Stimulated activated CD4-positive, alpha-beta T cell treated with anti-CD3 and anti-CD28 coated beads, Interleukin-15, amount 100 ng/mL, for 48 hours (primary cell): ENCODE measurements at regions not wholly inside any gene's neighbourhood (a gene's known extent, or its start where the extent isn't known, plus 50 kb on each side); places are given as distances from the start of the nearest gene placed in this dataset.

Experiments
- DNase-seq, 2 donors: peaks; one replicate each; pipeline ENCODE4 v3.0.0-alpha.2; 2020; ENCODE audit warnings: low read depth in 2 of 2

DNA sequence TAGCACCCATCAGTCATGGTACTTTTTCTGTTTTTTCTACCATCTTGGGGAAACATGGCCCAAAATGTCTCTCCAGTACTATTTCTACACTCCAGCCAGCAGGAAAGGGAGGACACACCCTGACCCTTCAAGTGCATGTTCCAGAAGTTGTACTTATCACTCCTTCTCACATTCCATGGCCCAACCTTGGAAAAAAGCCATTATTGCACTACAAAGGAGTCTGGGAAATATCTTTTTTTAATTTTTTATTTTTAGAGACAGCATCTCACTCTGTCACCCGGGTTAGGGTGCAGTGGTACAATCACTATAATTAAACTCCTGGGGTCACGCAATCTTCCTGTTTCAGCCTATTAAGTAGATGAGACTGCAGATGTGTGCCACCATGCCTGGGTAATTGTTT lies 100.0 kb upstream of the PPP2R3A start:
- DNase-seq = no peak

- DNase-seq = no peak
Measured at GRCh38 chr3:135867911-135868310, 97.6 kb upstream of the PPP2R3A start.

GRCh38 chr3:135868801-135869200 lies 96.7 kb upstream of the PPP2R3A start:
- DNase-seq = no peak

DNA sequence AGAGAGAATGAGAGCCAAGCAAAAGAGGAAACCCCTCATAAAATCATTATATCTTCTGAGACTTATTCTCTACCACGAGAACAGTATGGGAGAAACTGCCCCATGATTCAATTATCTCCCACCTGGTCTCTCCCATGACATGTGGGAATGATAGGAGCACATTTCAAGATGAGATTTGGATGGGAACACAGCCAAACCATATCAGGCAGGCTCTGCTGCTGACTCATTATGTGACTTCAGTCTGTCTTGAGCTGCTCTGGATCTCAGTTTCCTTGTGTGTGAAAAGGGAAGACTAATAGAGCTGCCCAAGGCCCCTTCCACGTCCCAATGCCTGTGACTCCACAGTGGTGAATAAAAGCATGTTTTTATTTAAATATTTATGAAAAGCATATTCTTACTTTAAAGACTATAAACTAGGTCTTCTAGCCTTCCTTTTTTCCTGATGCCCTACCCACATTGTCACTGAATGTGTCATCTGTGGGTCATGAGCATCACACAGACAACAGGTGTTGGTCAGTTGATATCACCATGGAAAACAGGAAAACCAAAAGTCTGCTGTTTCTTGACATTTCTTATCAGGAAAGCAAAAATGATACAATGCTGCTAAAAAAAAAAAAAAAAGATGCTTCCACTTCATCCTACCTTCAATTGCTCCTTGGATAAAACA lies 96.0 kb upstream of the PPP2R3A start:
- DNase-seq = no peak

DNA sequence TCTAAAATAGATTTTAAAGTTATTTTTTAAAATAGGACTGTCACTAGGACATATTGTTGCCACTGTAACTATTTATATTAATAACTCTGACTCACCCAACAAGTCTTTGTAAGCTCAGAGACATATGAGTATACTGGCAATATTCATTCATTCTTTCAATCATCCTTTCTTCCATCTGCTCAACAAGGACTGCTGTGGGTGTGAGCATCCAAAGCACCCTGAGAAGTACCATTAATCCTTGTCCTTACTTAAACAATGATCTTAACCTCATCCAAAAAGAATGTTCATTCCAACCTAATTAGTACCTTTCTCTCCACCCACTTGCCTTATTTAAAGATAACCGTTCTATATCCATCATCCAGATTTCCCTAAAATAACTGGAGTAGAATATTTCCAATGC lies 94.2 kb upstream of the PPP2R3A start:
- DNase-seq = no peak

DNA sequence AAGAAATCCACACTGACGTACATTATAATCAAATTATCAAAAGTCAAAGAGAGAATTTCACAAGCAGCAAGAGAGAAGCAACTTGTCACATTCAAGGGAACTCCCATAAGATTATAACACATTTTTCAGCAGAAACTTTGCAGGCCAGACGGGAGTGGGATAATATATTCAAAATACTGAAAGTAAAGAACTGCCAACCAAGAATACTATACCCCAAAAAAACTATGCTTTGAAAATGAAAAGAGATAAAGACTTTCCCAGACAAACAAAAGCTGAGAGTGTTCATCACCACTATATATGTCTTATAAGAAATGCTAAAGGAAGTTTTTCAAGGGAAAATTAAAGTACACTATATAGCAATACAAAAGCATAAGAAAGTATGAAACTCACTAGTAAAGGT lies 91.5 kb upstream of the PPP2R3A start:
- no peak for DNase-seq

DNA sequence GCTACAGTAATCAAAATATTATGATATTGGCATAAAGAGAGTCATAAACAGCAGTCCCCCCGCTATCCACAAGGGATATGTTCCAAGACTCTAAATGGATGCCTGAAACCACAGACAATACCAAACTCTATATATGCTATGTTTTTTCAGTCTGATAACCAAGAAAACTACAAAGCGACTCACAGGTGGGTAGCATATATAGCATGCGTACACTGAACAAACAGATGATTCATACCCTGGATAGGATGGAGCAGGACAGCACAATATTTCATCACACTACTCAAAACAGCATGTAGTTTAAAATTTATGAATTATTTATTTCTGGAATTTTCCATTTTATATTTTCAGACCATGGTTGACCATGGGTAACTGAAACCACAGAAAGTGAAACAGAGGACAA lies 87.0 kb upstream of the PPP2R3A start:
- DNase-seq = no peak

DNA sequence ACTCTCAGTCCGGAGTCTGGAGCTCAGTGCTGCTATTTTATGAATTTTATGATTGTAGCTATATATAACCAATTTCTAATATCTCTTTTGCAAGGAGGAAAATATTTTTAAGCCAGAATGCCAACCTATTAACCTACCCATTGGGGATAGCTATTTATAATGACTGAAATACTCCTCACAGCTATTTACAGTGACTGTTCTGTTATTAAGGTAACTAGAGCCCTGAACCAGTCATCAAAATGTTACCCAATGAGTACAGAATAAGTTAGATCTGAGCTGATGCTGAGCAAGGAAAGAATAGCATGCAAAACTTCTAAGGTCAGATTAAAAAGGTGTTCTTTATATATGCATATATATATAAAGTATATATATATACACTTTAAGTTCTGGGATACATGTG lies 79.6 kb upstream of the PPP2R3A start:
- DNase-seq = no peak

DNA sequence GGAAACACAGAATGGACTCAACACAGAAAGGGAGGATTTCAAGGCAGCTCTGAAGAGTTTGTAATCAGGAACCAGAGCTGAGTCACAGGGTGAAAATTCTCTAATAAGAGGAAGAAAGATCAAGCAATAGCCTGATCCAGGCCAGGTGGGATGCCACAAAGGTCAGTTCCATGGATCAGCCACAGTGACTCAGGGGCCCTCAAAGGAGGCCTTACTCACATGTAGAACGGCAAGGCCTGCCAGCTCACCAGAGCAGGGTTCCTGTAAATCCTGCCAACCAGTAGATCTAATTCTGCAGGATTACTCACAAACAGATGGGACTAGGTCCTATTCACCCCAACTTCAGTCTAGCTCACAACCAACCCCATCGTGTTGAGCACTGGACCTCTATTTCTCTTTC lies 78.3 kb upstream of the PPP2R3A start:
- no peak for DNase-seq

GRCh38 chr3:135889443-135889842 lies 76.1 kb upstream of the PPP2R3A start:
- DNase-seq = no peak

- DNase-seq = no peak
Measured at GRCh38 chr3:135891121-135891520, 74.4 kb upstream of the PPP2R3A start.

DNA sequence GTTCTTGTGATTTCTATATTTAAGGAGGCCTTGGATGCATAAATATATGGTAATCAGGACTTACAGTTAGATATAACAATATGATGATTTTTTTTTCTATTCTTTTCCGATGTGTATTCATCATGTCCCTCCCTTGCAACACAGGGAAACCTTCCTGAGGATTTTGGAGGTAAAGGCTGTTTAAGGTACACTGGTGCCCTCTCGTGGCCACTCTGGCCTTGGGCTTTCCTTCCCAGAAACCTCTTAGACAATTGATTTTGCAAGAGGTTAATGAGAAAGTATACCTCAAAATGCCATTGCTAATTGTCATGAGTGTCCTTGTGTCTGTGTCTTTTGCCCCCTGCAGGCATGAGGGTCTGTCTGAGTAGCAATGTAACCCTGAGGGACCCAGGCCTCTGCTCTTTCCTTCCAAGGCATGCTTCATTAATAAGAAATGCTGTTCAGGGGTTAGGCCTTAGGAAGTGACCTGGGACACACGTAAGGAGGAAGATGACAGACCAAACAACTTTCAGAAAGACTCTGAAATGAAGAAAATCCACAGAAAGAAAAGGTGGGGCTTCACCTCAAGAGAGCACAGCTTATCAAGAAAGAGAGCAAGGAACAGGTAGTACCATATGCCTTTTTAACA lies 70.3 kb upstream of the PPP2R3A start:
- peak; percentile 13 to 22 for DNase-seq

DNA sequence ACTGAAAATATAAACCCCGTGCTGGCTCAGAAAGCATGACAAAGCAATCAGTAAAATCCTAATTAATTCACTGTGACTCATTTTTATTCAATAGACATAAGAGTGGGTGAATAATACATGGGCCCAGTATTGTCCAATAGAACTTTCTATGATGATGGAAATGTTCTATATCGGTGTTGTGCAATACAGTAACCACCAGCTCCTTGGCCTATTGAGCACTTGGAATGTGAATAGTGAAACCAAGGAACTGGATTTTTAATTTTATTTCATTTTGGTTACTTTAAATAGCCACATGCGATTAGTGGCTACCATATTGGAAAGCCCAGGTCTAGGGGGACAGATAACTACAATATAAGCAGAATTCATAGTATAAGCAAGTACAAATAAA lies 69.8 kb upstream of the PPP2R3A start:
- DNase-seq = no peak

- DNase-seq = no peak
Measured at GRCh38 chr3:135896613-135897012, 68.9 kb upstream of the PPP2R3A start.

GRCh38 chr3:135897715-135898114 lies 67.8 kb upstream of the PPP2R3A start:
- DNase-seq = no peak

GRCh38 chr3:135898774-135899173 lies 66.8 kb upstream of the PPP2R3A start:
- no peak for DNase-seq

DNA sequence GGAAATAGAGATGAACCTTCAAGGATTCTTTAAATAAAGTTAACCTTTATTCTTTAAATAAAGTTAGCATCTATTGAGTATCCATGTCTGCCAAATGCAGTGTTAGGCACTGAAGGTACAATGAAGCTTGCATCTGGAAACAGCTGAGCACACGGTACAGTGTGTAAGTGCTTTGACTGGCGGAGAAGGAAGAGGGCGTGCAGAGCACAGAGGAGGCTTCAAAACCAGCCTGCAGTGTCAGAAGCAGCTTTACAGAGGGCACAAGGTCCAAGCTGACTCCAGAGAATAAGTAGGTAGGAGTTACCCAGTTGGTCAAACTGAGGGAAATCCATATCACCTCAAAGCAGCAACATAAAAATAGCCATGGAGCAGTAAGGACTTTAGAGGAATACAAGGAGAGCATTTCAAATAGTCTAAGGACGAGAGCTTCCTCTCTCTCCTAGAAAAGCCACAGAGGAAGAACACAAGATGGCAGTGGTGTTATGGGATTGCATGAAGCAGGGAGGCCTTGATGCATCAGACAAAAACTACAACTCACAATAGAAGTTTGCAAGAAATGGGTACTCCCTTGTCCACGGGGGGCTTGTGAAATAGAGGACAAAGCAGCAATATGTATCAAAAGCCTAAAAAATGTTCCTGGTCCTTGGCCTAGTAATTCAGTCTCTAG lies 60.3 kb upstream of the PPP2R3A start:
- DNase-seq = no peak

DNA sequence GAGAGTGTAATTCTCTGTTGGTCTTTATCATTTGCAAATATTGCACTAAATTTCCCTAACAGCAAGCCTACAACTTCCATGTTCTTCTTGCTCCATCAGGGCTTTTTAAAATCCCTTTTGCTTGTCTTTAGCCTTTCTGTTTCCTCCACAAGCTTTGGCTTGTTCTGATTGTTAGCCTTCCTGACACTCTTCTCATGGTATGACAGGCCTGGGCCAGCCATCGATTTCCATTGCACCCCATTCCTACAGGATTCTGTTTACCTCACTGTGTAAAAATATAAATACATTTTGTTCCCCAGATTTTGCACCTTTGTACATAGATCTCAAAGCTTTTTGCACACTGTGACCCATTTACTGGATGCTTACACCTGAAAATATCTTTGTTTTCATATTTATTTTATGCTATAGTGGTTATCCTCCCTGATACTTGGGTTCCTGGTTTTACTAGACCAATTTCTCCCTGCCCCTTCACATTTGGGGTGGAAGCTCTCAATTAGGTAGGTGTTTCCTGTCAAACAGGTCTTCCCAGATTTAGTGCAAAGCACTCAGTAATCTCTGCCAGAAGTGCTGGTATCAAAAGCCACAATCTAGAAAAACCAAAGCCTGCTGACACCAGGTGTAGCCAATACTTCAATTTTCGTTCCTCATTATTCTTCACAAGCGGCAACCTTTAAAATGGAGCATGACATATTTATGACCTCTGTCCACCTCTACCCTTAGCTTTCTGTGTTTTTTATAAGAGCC lies 57.9 kb upstream of the PPP2R3A start:
- no peak for DNase-seq

- DNase-seq = no peak
Measured at GRCh38 chr3:135908225-135908624, 57.3 kb upstream of the PPP2R3A start.

DNA sequence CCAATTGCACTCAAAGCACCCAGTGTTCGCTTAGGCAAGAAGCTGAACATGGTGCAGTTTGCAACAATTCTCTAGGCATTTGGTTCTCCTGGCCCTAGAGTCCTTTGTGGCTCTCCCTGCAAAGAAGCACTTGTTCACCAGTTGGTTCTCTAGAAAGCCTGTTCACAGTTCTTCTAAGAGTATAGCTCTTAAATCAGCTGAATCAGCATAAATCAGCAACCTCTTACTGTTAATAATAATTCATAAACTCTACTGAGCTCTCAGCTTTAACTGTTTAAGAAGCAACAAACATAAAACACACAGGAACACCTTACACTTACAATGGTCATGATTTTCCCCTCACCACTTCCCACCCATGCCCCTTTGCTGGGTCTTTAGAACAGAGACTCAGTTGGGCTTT lies 56.8 kb upstream of the PPP2R3A start:
- no peak for DNase-seq

GRCh38 chr3:135911110-135911509 lies 54.4 kb upstream of the PPP2R3A start:
- no peak for DNase-seq

- DNase-seq = no peak
Measured at GRCh38 chr3:135915206-135915605, 50.3 kb upstream of the PPP2R3A start.
